GM21423 (cell line): ENCODE measurements at regions not wholly inside any gene's neighbourhood (a gene's known extent, or its start where the extent isn't known, plus 50 kb on each side); places are given as distances from the start of the nearest gene placed in this dataset.
A peak's percentile ranks its signal among the peaks of the same experiment; 100 is the strongest.

Source experiments
- ATAC-seq: cut with Tn5 transposase; IDR thresholded peaks from one replicate; pipeline ENCODE4 v1.9.1; 2021; ENCODE audit warnings: mild to moderate bottlenecking, moderate library complexity; ENCODE audit not compliant: unreplicated experiment

GRCh38 chr12:85352016-85352415 lies 72.0 kb downstream of the ALX1 start:
- ATAC-seq = no peak

GRCh38 chr12:85356596-85357385 lies 76.8 kb downstream of the ALX1 start:
- no peak for ATAC-seq

- no peak for ATAC-seq
Measured at GRCh38 chr12:85357609-85358008, 77.6 kb downstream of the ALX1 start.

- no peak for ATAC-seq
Measured at GRCh38 chr12:85358715-85359114, 78.7 kb downstream of the ALX1 start.

GRCh38 chr12:85363382-85364190 lies 83.6 kb downstream of the ALX1 start:
- ATAC-seq = no peak

- ATAC-seq = no peak
Measured at GRCh38 chr12:85367936-85368335, 87.9 kb downstream of the ALX1 start.

GRCh38 chr12:85369365-85370154 lies 89.5 kb downstream of the ALX1 start:
- ATAC-seq = no peak

- ATAC-seq = no peak
Measured at GRCh38 chr12:85373045-85373444, 93.0 kb downstream of the ALX1 start.

GRCh38 chr12:85374981-85375380 lies 95.0 kb downstream of the ALX1 start:
- ATAC-seq = no peak

GRCh38 chr12:85385406-85385805 lies 105.4 kb downstream of the ALX1 start:
- ATAC-seq = no peak

GRCh38 chr12:85390266-85390665 lies 110.2 kb downstream of the ALX1 start:
- ATAC-seq = no peak

- ATAC-seq = no peak
Measured at GRCh38 chr12:85392508-85392907, 112.5 kb downstream of the ALX1 start.

GRCh38 chr12:85393606-85394005 lies 113.6 kb downstream of the ALX1 start:
- ATAC-seq = no peak

- no peak for ATAC-seq
Measured at GRCh38 chr12:85394065-85394464, 114.0 kb downstream of the ALX1 start.

GRCh38 chr12:85394809-85395208 lies 114.8 kb downstream of the ALX1 start:
- ATAC-seq = no peak

- ATAC-seq = no peak
Measured at GRCh38 chr12:85405262-85405661, 125.2 kb downstream of the ALX1 start.

- ATAC-seq = no peak
Measured at GRCh38 chr12:85405781-85406522, 125.9 kb downstream of the ALX1 start.

- no peak for ATAC-seq
Measured at GRCh38 chr12:85413266-85413665, 133.2 kb downstream of the ALX1 start.

- ATAC-seq = no peak
Measured at GRCh38 chr12:85422762-85423161, 142.7 kb downstream of the ALX1 start.

- ATAC-seq = peak; percentile 65
Measured at GRCh38 chr12:85423947-85424346, 143.9 kb downstream of the ALX1 start.
